Neuronal stem cell (in vitro differentiated cells): ENCODE measurements at regions not wholly inside any gene's neighbourhood (a gene's known extent, or its start where the extent isn't known, plus 50 kb on each side); places are given as distances from the start of the nearest gene placed in this dataset.

Experiments
- DNase-seq: peaks from one replicate; pipeline ENCODE4 v3.0.0-alpha.2; 2013; ENCODE audit warnings: low spot score
- H2AFZ ChIP-seq: one replicate; pipeline ENCODE4 v1.6.1; 2013; ENCODE audit warnings: mild to moderate bottlenecking, low read length, inconsistent platforms
- H2AK5ac ChIP-seq: 2 replicates; pipeline ENCODE4 v1.6.1; 2013; ENCODE audit warnings: low read depth, mild to moderate bottlenecking, inconsistent platforms, low read length, moderate library complexity, mixed read lengths
- H2BK120ac ChIP-seq: 2 replicates; pipeline ENCODE4 v1.6.1; 2013; ENCODE audit warnings: low read depth, mild to moderate bottlenecking, inconsistent platforms, low read length, moderate library complexity, mixed read lengths
- H2BK12ac ChIP-seq: one replicate; pipeline ENCODE4 v1.6.1; 2013; ENCODE audit warnings: low read length, inconsistent platforms
- H2BK15ac ChIP-seq: 2 replicates; pipeline ENCODE4 v1.6.1; 2013; ENCODE audit warnings: mild to moderate bottlenecking, low read length, inconsistent platforms, mixed read lengths
- H2BK5ac ChIP-seq: one replicate; pipeline ENCODE4 v1.6.1; 2013; ENCODE audit warnings: inconsistent platforms, mild to moderate bottlenecking, low read length, moderate library complexity
- H3K14ac ChIP-seq: one replicate; pipeline ENCODE4 v1.6.1; 2013; ENCODE audit warnings: low read length, inconsistent platforms
- H3K18ac ChIP-seq: 2 replicates; pipeline ENCODE4 v1.6.1; 2013; ENCODE audit warnings: low read length, inconsistent platforms
- H3K23ac ChIP-seq: 2 replicates; pipeline ENCODE4 v1.6.1; 2013; ENCODE audit warnings: low read depth, mild to moderate bottlenecking, mixed read lengths, low read length, inconsistent platforms; ENCODE audit not compliant: poor library complexity
- H3K27ac ChIP-seq: replicated peaks from 3 replicates; pipeline ENCODE4 v1.5.1; 2013; ENCODE audit warnings: low read length, inconsistent platforms
- H3K27me3 ChIP-seq, 3 experiments: 2 replicates each; pipeline ENCODE4 v1.6.1; 2013; ENCODE audit warnings: low read length in 3 of 3, mild to moderate bottlenecking in 2 of 3, inconsistent platforms in 1 of 3, low read depth in 1 of 3, mixed read lengths in 1 of 3, moderate library complexity in 1 of 3; ENCODE audit not compliant: control insufficient read depth in 3 of 3, insufficient read depth in 3 of 3
- H3K36me3 ChIP-seq, 2 donors: replicated peaks in 1 of 2; 2 replicates each; pipeline ENCODE4 v1.6.1; 2013; ENCODE audit warnings: low read length in 2 of 2; ENCODE audit not compliant: control insufficient read depth in 2 of 2, insufficient read depth in 2 of 2
- H3K4ac ChIP-seq: 2 replicates; pipeline ENCODE4 v1.6.1; 2013; ENCODE audit warnings: inconsistent platforms, mild to moderate bottlenecking, low read length, moderate library complexity
- H3K4me1 ChIP-seq, 2 donors: 1 replicate in 1 of 2; 2 replicates in 1 of 2; pipeline ENCODE4 v1.6.1; 2013; ENCODE audit warnings: low read length in 2 of 2, low read depth in 1 of 2; ENCODE audit not compliant: control insufficient read depth in 2 of 2, insufficient read depth in 1 of 2
- H3K4me2 ChIP-seq: one replicate; pipeline ENCODE4 v1.6.1; 2013; ENCODE audit warnings: mild to moderate bottlenecking, low read length, inconsistent platforms; ENCODE audit not compliant: insufficient read depth, poor library complexity, severe bottlenecking
- H3K4me3 ChIP-seq, 2 donors: 2 replicates each; pipeline ENCODE4 v1.5.1; 2013; ENCODE audit warnings: low read length in 2 of 2, mild to moderate bottlenecking in 2 of 2, inconsistent platforms in 1 of 2, moderate library complexity in 1 of 2
- H3K79me1 ChIP-seq: one replicate; pipeline ENCODE4 v1.6.1; 2013; ENCODE audit warnings: low read depth, mild to moderate bottlenecking, inconsistent platforms, low read length, moderate library complexity
- H3K9ac ChIP-seq: one replicate; pipeline ENCODE4 v1.6.1; 2013; ENCODE audit warnings: mild to moderate bottlenecking, low read depth, low read length, inconsistent platforms; ENCODE audit not compliant: poor library complexity
- H3K9me3 ChIP-seq, 2 donors: replicated peaks in 1 of 2; 2 replicates each; pipeline versions ENCODE3 to v1.6.1; 2013; ENCODE audit warnings: low read length in 2 of 2, mild to moderate bottlenecking in 2 of 2, inconsistent platforms in 1 of 2, low read depth in 1 of 2, mixed read lengths in 1 of 2, moderate library complexity in 1 of 2; ENCODE audit not compliant: control insufficient read depth in 2 of 2, insufficient read depth in 1 of 2
- H4K8ac ChIP-seq: one replicate; pipeline ENCODE4 v1.6.1; 2013; ENCODE audit warnings: low read depth, mild to moderate bottlenecking, inconsistent platforms, low read length, moderate library complexity
- H4K91ac ChIP-seq: one replicate; pipeline ENCODE4 v1.6.1; 2013; ENCODE audit warnings: low read length, low read depth, mild to moderate bottlenecking, inconsistent platforms; ENCODE audit not compliant: poor library complexity
- WGBS, 2 donors: extraction: QIAGEN DNeasy Blood & Tissue Kit; methylation state at CpG; one replicate each; pipeline ENCODE4 v1.1.7; 2013; ENCODE audit warnings: missing lambda C conversion rate in 2 of 2, mixed read lengths in 1 of 2; ENCODE audit not compliant: insufficient read length in 2 of 2, insufficient replicate concordance in 1 of 2; ENCODE audit errors: extremely low coverage in 2 of 2; 5-methylcytosine and 5-hydroxymethylcytosine counted together

DNA sequence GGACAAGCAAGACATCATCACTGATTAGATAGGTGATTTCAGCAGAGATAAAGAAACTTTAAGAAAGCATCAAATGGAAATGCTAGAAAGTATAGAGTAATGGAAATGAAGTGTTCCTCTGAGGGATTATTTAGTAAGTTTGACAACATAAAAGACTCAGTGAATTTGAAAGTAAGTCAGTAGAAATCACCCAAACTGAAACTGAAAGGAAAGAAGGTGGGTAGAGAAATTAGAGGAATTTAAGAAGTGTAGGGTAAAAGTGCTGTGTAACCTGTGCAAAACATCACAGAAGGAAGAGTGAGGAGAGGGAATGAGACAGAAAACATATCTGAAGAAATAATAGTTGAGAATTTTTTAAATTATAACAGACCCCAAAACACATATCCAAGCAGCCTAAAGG is 343.1 kb downstream of the CBLN2 start:
- Histone ChIP-seq H3K14ac (no peak overlapping the region), H2BK120ac (no peak overlapping the region), H3K9ac (no peak overlapping the region), H3K79me1 (no peaks in the 10 kb centered on the region), H4K8ac (no peak overlapping the region), H3K27ac (no peak overlapping the region), H3K4me1 (no peaks in the 10 kb centered on the region), H3K9me3 (no peaks in the 10 kb centered on the region), H3K23ac (no peak overlapping the region), H3K36me3 (no peaks in the 10 kb centered on the region), H3K4ac (no peak overlapping the region), H4K91ac (no peak overlapping the region), H2AFZ (no peak overlapping the region), H2BK12ac (no peak overlapping the region), H3K18ac (no peak overlapping the region), H2BK5ac (no peak overlapping the region), H3K4me3 (no peak overlapping the region), H3K27me3 (no peaks in the 10 kb centered on the region), H3K4me2 (no peak overlapping the region), H2AK5ac (no peak overlapping the region), H2BK15ac (no peak overlapping the region)
- no peak for DNase-seq

DNA sequence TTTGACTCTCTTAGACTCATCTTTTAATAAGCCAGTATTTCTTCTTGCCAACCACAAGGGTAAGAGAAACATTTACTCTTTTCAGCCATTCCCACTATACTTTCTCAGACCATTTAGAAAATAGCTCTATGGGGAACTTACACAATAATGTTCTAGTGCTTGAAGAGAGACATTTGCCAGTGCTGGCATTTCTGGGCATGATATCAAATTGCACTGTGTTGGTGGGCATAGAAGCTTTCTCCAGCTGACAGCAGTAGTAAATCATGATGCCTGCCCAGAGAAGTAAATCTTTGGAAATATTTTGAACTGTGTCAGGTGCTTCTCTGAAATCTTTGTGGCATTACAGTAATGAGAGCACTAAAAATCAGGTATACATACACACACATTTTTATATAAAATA is 346.6 kb downstream of the CBLN2 start:
- H4K91ac ChIP-seq = no peak overlapping the region
- no peak overlapping the region for H3K18ac ChIP-seq
- H3K27me3 ChIP-seq = no peaks in the 10 kb centered on the region
- H2BK12ac ChIP-seq = no peak overlapping the region
- H3K36me3 ChIP-seq = no peaks in the 10 kb centered on the region
- no peak overlapping the region for H2BK5ac ChIP-seq
- H4K8ac ChIP-seq = no peak overlapping the region
- H2BK120ac ChIP-seq = no peak overlapping the region
- no peaks in the 10 kb centered on the region for H3K9me3 ChIP-seq
- H3K23ac ChIP-seq = no peak overlapping the region
- no peak overlapping the region for H3K4ac ChIP-seq
- H3K27ac ChIP-seq = no peak overlapping the region
- H3K14ac ChIP-seq = no peak overlapping the region
- H3K4me1 ChIP-seq = no peaks in the 10 kb centered on the region
- H2AFZ ChIP-seq = no peak overlapping the region
- no peak for DNase-seq
- no peak overlapping the region for H2BK15ac ChIP-seq
- H2AK5ac ChIP-seq = no peak overlapping the region
- H3K4me3 ChIP-seq = no peak overlapping the region
- no peaks in the 10 kb centered on the region for H3K79me1 ChIP-seq
- H3K9ac ChIP-seq = no peak overlapping the region
- H3K4me2 ChIP-seq = no peak overlapping the region

DNA sequence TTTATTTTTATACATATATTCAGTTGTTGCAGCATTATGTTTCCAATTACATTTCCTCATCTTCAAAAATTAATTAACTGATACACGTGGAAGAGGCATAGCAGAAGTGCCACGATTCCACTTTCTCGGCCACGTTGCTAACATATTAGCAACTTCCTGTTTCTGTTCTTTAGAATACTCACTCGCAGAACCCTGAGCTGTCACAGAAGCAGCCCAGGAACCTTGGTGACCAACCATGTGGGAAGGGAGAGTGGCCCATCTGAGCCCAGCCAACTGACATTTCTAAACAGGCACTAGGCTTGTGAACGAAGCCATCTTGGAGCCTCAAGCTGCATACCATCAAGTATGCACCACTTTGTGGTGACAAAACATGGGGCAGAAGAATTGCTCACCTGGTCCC is 350.1 kb downstream of the CBLN2 start:
- Histone ChIP-seq H3K36me3 (no peaks in the 10 kb centered on the region), H3K18ac (no peak overlapping the region), H3K4me3 (no peak overlapping the region), H2BK5ac (no peak overlapping the region), H3K27ac (no peak overlapping the region), H4K8ac (no peak overlapping the region), H2BK120ac (no peak overlapping the region), H3K4me2 (no peak overlapping the region), H4K91ac (no peak overlapping the region), H2AFZ (no peak overlapping the region), H3K9ac (no peak overlapping the region), H3K27me3 (no peaks in the 10 kb centered on the region), H2BK15ac (no peak overlapping the region), H3K9me3 (no peaks in the 10 kb centered on the region), H2AK5ac (no peak overlapping the region), H2BK12ac (no peak overlapping the region), H3K4me1 (no peaks in the 10 kb centered on the region), H3K23ac (no peak overlapping the region), H3K4ac (no peak overlapping the region), H3K14ac (no peak overlapping the region), H3K79me1 (no peaks in the 10 kb centered on the region)
- DNase-seq = no peak
- WGBS, 2 donors = no CpG with 5 or more reads among the region's 6 CpGs

DNA sequence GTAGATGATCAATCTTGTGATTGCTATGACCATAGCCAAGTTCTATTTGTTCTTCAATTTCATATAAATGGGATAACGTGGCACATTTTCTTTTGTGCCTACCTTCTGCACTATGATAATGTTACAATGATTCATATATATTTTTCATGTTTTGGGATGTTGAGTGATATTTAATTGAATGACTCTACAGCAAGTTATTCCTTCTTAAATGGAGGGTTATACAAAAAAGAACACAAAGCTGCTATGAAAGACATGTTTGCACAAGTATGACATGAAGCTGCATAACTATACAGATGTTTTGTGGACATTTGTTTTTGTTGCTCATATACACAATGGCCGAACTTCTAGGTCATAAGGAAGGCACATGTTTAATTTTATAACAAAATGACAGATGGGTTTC is 356.2 kb downstream of the CBLN2 start:
- Histone ChIP-seq H2AFZ (no peak overlapping the region), H2BK12ac (no peak overlapping the region), H3K36me3 (no peaks in the 10 kb centered on the region), H3K27ac (no peak overlapping the region), H3K27me3 (no peaks in the 10 kb centered on the region), H3K79me1 (no peaks in the 10 kb centered on the region), H3K9me3 (no peaks in the 10 kb centered on the region), H2BK5ac (no peak overlapping the region), H3K4ac (no peak overlapping the region), H2BK15ac (no peak overlapping the region), H3K9ac (no peak overlapping the region), H3K4me3 (no peak overlapping the region), H3K18ac (no peak overlapping the region), H4K91ac (no peak overlapping the region), H2BK120ac (no peak overlapping the region), H2AK5ac (no peak overlapping the region), H4K8ac (no peak overlapping the region), H3K4me2 (no peak overlapping the region), H3K4me1 (no peaks in the 10 kb centered on the region), H3K23ac (no peak overlapping the region), H3K14ac (no peak overlapping the region)
- no CpG with 5 or more reads among the region's 2 CpGs for WGBS, 2 donors
- no peak for DNase-seq
